ENCODE measurements at regions not wholly inside any gene's neighbourhood (a gene's known extent, or its start where the extent isn't known, plus 50 kb on each side); places are given as distances from the start of the nearest gene placed in this dataset.

GRCh38 chr18:4734903-4735302 is 279.8 kb upstream of the DLGAP1 start:
- TF ChIP-seq CTCF (conservative IDR thresholded peaks at IDR 0.05; ENCODE audit: low read depth, low read length) = no peak
- TF ChIP-seq EZH2 (IDR thresholded peaks at IDR 0.05; ENCODE audit: borderline replicate concordance, low read depth, low read length, poor library complexity, severe bottlenecking) = no peak
